Brain microvascular endothelial cell (primary cell): ENCODE measurements at regions not wholly inside any gene's neighbourhood (a gene's known extent, or its start where the extent isn't known, plus 50 kb on each side); places are given as distances from the start of the nearest gene placed in this dataset.
"Not testable (repeated sequence)": the region's sequence is repeated elsewhere in the genome, so short reads cannot be mapped to it uniquely, and the experiment has no call there.

Experiments used
- DNase-seq: peaks from one replicate; pipeline ENCODE4 v3.0.0-alpha.2; 2020
- H3K27ac ChIP-seq: fragments of 250-450 bp; sonication (Bioruptor Pico); 2 replicates; pipeline ENCODE4 v1.5.1; 2020; ENCODE audit warnings: mild to moderate bottlenecking, moderate library complexity
- H3K27me3 ChIP-seq: fragments of 250-450 bp; sonication (Bioruptor Pico); replicated peaks from 2 replicates; pipeline ENCODE4 v1.5.1; 2020; ENCODE audit warnings: mild to moderate bottlenecking
- H3K36me3 ChIP-seq: fragments of 250-450 bp; sonication (Bioruptor Pico); replicated peaks from 2 replicates; pipeline ENCODE4 v1.5.1; 2020; ENCODE audit warnings: mild to moderate bottlenecking
- H3K4me3 ChIP-seq: 2 replicates; pipeline ENCODE4 v1.5.1; 2011; ENCODE audit warnings: low read depth, mild to moderate bottlenecking, control low read depth, low read length, moderate library complexity
- CTCF ChIP-seq: IDR thresholded peaks from 2 replicates; pipeline ENCODE4 v1.5.1; 2011; ENCODE audit warnings: low read depth, mild to moderate bottlenecking, moderate library complexity, low read length, control low read depth, inconsistent platforms; ENCODE audit errors: missing control alignments
- in situ Hi-C: cut with HindIII; loops from 2 replicates; pipeline ENCODE4 v1.10.0; 2017; ENCODE audit warnings: low sequenced_read_pairs, low pct_ligation_motif_present

- TF ChIP-seq CTCF = no peak
- no peak for DNase-seq
- Histone ChIP-seq H3K27ac (no peak overlapping the region), H3K4me3 (no peak overlapping the region), H3K27me3 (peaks cover 15% of the 10 kb centered on the region), H3K36me3 (no peaks in the 10 kb centered on the region)
- in situ Hi-C loops = no loop called here
Observed at GRCh38 chr17:62135742-62136141, 70.7 kb upstream of the MED13 start.

- H3K4me3 ChIP-seq, H3K27ac ChIP-seq, in situ Hi-C loops, H3K36me3 ChIP-seq, DNase-seq: not testable (repeated sequence)
- peaks cover 15% of the 10 kb centered on the region for H3K27me3 ChIP-seq
Observed at GRCh38 chr17:62135096-62135495, 70.0 kb upstream of the MED13 start.

GRCh38 chr17:62134397-62134796 is 69.3 kb upstream of the MED13 start:
- no peak for TF ChIP-seq CTCF
- Histone ChIP-seq H3K36me3 (no peaks in the 10 kb centered on the region), H3K27me3 (peaks cover 15% of the 10 kb centered on the region), H3K27ac (no peak overlapping the region), H3K4me3 (no peak overlapping the region)
- no peak for DNase-seq
- in situ Hi-C loops = no loop called here

- H3K4me3 ChIP-seq, H3K27me3 ChIP-seq, H3K36me3 ChIP-seq, H3K27ac ChIP-seq, DNase-seq, in situ Hi-C loops: not testable (repeated sequence)
Observed at GRCh38 chr17:62131271-62131670, 66.2 kb upstream of the MED13 start.

- no peak overlapping the region for H3K27ac ChIP-seq
- H3K27me3 ChIP-seq = no peaks in the 10 kb centered on the region
- no peak overlapping the region for H3K4me3 ChIP-seq
- H3K36me3 ChIP-seq = no peaks in the 10 kb centered on the region
- in situ Hi-C loops = no loop called here
- TF ChIP-seq CTCF = no peak
- no peak for DNase-seq
Observed at GRCh38 chr17:62130739-62131138, 65.7 kb upstream of the MED13 start.

GRCh38 chr17:62126292-62126691 is 61.2 kb upstream of the MED13 start:
- Histone ChIP-seq H3K27me3 (peaks cover 2% of the 10 kb centered on the region), H3K4me3 (no peak overlapping the region), H3K36me3 (no peaks in the 10 kb centered on the region), H3K27ac (no peak overlapping the region)
- no peak for DNase-seq
- TF ChIP-seq CTCF = no peak
- in situ Hi-C loops = no loop called here

- no peaks in the 10 kb centered on the region for H3K36me3 ChIP-seq
- no peak overlapping the region for H3K4me3 ChIP-seq
- in situ Hi-C loops = no loop called here
- DNase-seq = no peak
- TF ChIP-seq CTCF = no peak
- no peak overlapping the region for H3K27ac ChIP-seq
- peaks cover 2% of the 10 kb centered on the region for H3K27me3 ChIP-seq
Observed at GRCh38 chr17:62125307-62125706, 60.2 kb upstream of the MED13 start.
